Aorta (tissue), 5 donors: ENCODE measurements at regions not wholly inside any gene's neighbourhood (a gene's known extent, or its start where the extent isn't known, plus 50 kb on each side); places are given as distances from the start of the nearest gene placed in this dataset.
"Not testable (repeated sequence)": the region's sequence is repeated elsewhere in the genome, so short reads cannot be mapped to it uniquely, and the experiment has no call there.

ENCODE experiments used
- ATAC-seq: fragments of 200-7000 bp; cut with Tn5 transposase; one replicate; pipeline ENCODE4 v1.9.1; 2022; ENCODE audit warnings: moderate library complexity; ENCODE audit not compliant: low FRiP score
- DNase-seq, 2 donors: peaks; one replicate each; pipeline ENCODE4 v3.0.0-alpha.2; 2020
- H3K27ac ChIP-seq, 2 donors: one replicate each; pipeline ENCODE4 v1.5.1; 2013; ENCODE audit warnings: low read length in 2 of 2, mild to moderate bottlenecking in 2 of 2, moderate library complexity in 2 of 2, control low read depth in 1 of 2, inconsistent platforms in 1 of 2, low read depth in 1 of 2
- H3K27me3 ChIP-seq, 2 donors: one replicate each; pipeline ENCODE4 v1.6.1; 2013; ENCODE audit warnings: control low read depth in 1 of 2, low read length in 1 of 2, mild to moderate bottlenecking in 1 of 2, moderate library complexity in 1 of 2; ENCODE audit not compliant: insufficient read depth in 2 of 2, control insufficient read depth in 1 of 2
- H3K36me3 ChIP-seq, 2 donors: one replicate each; pipeline ENCODE4 v1.6.1; 2013; ENCODE audit warnings: control low read depth in 1 of 2, low read length in 1 of 2, mild to moderate bottlenecking in 1 of 2; ENCODE audit not compliant: insufficient read depth in 2 of 2, control insufficient read depth in 1 of 2
- H3K4me1 ChIP-seq, 2 donors: one replicate each; pipeline ENCODE4 v1.6.1; 2013; ENCODE audit warnings: low read length in 2 of 2, control low read depth in 1 of 2, mild to moderate bottlenecking in 1 of 2, moderate library complexity in 1 of 2; ENCODE audit not compliant: insufficient read depth in 2 of 2, control insufficient read depth in 1 of 2
- H3K4me3 ChIP-seq, 2 donors: one replicate each; pipeline ENCODE4 v1.5.1; 2013; ENCODE audit warnings: low read length in 2 of 2, control low read depth in 1 of 2, mild to moderate bottlenecking in 1 of 2
- H3K9me3 ChIP-seq: one replicate; pipeline ENCODE4 v1.6.1; 2013; ENCODE audit warnings: mild to moderate bottlenecking, low read length; ENCODE audit not compliant: control insufficient read depth
- WGBS, 2 donors: extraction: QIAGEN DNeasy Blood & Tissue Kit; methylation state at CpG; one replicate each; pipeline ENCODE4 v1.1.7; 2013; 5-methylcytosine and 5-hydroxymethylcytosine counted together
- intact Hi-C, 2 donors: fragments of 100-400 bp; cut with DNase I; formaldehyde crosslinking; loops; one replicate each; pipeline versions ENCODE4 v1.14.2 to v1.15.0; 2022
- donor health status: healthy with polysubstance abuse.
- donor health status: Bipolar disorder and iron deficiency.
- donor health status: DM: no; HTN: no; CAD: no.
- donor health status: DM: no; HTN: no; CAD: no.
- donor health status: DM: yes; HTN: yes; CAD: no.

DNA sequence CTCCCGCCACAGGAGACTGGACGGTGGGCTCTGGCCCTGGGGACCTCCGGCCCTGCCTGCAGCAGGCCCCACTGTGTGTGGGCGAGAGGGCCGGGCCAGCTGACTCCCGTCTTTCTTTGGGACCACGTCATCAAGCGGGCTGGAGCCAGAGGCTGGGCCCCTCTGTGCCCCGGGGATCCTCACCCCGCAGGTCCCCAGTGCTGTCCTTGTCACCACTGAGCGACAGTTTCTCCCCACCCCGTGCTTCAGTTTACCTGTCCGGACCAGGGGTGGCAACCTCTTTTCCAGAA, 181.9 kb upstream of the ZNF469 start:
- no peak for DNase-seq
- 72 to 74% methylated on average over 13 of the region's 13 CpGs for whole genome bisulfite sequencing, 2 donors

DNA sequence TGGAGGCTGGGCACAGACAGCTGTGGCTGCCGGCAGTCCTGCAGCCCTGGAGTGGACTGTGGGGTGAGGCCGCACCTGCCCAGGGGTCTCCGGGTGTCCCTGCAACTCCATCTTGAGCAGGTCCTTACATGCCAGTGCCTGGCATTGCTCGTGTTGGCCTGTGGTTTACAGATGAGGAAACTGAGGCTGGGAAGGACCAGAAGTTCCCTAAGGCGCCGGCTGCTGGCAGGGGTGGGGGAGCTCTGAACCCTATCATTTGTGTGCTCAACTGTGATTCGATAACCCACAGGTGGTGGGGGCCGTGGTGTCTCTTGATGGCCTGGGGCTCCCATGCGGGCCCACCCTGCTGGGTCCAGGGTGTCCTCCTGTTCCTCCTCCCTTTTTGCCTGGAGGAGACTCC, 181.1 kb upstream of the ZNF469 start:
- H3K36me3 ChIP-seq, intact Hi-C loops, H3K9me3 ChIP-seq, H3K4me1 ChIP-seq, DNase-seq, H3K4me3 ChIP-seq, H3K27ac ChIP-seq, ATAC-seq, H3K27me3 ChIP-seq: not testable (repeated sequence)
- whole genome bisulfite sequencing, 2 donors: 85 to 89% methylated on average over 7 to 9 of the region's 9 CpGs

More for the DNA sequence above, 181.9 kb upstream of the ZNF469 start:
- Histone ChIP-seq H3K27me3 (no peaks in the 10 kb centered on the region), H3K9me3 (no peaks in the 10 kb centered on the region), H3K36me3 (no peaks in the 10 kb centered on the region), H3K4me3 (no peak overlapping the region), H3K4me1 (no peaks in the 10 kb centered on the region), H3K27ac (no peak overlapping the region)
- intact Hi-C loops: no loop called here
- ATAC-seq: no peak

DNA sequence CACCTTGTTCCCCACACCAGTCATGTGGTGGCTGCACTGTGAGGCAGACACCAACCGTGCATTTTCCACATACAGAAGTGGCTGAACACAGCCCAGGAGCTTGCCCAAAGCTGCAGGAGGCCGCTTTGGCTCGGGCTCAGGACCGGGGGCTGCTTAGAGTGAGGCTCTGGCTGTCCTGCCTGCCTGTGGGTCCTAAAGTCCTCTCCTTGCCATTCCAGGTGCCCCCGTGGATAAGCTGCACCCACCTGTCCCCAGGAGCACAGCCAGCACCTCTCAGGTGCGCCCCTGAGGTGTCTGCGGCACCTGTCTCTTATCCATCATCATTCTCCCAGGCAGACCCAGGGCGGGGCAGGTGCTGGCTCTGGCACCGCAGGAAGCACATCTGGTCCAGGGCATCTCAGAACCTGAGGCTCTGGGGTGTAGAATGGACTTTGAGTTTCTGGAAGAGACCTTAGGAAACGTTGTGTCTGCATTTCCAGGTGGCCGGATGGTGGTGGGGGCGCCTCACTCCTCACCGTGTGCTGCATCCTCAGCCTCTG, 180.5 kb upstream of the ZNF469 start:
- intact Hi-C loops: no loop called here
- H3K9me3 ChIP-seq: no peaks in the 10 kb centered on the region
- H3K27me3 ChIP-seq: no peaks in the 10 kb centered on the region
- DNase-seq (no peak), ATAC-seq (no peak)
- H3K4me3 ChIP-seq: no peak overlapping the region
- WGBS, 2 donors: 78 to 81% methylated on average over 12 to 13 of the region's 13 CpGs
- no peaks in the 10 kb centered on the region for H3K36me3 ChIP-seq
- no peaks in the 10 kb centered on the region for H3K4me1 ChIP-seq
- no peak overlapping the region for H3K27ac ChIP-seq

DNA sequence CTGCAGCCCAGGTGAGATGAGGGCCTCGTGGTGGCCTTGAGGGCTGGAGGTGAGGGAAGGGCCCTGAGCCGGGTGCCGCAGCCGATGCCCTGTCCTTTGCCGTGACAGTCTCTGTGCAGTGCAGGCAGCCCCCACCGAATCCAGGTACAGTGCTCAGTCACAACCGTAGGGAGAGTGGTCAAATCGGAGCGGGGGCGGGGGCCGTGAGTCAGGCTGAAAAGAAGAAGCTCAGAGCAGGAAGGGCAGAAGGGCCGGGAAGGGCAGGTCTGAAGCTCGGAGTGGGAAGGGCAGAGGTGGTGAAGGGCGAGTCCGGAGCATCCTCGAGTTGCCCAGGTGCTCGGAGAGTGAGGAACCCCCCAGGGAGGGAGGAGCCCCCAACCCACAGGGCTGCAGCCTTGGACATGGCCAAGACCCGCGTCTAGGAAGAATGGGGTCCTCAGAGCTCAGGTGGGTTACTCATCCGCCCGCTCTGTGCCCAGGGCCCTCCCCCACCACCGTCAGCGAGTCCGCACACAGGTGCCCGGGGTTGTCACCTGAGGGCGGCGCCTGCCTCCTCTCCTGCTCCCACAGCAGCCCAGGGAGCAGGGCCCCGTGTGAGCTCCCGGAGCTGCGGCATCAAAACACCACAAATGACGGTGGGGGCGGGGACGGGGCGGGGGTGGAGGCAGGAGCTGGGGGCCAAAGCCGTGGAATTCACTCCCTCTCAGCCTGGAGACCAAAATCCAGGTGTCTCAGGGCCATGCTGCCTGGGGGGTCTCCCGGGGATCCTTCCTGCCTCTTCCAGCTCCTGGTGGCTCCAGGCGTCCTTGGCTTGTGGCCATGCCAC, 179.7 kb upstream of the ZNF469 start:
- H3K27me3 ChIP-seq, DNase-seq, H3K9me3 ChIP-seq, H3K4me1 ChIP-seq, ATAC-seq, intact Hi-C loops, H3K36me3 ChIP-seq, H3K4me3 ChIP-seq, H3K27ac ChIP-seq: not testable (repeated sequence)
- WGBS, 2 donors: 90% methylated on average over 34 to 37 of the region's 37 CpGs

DNA sequence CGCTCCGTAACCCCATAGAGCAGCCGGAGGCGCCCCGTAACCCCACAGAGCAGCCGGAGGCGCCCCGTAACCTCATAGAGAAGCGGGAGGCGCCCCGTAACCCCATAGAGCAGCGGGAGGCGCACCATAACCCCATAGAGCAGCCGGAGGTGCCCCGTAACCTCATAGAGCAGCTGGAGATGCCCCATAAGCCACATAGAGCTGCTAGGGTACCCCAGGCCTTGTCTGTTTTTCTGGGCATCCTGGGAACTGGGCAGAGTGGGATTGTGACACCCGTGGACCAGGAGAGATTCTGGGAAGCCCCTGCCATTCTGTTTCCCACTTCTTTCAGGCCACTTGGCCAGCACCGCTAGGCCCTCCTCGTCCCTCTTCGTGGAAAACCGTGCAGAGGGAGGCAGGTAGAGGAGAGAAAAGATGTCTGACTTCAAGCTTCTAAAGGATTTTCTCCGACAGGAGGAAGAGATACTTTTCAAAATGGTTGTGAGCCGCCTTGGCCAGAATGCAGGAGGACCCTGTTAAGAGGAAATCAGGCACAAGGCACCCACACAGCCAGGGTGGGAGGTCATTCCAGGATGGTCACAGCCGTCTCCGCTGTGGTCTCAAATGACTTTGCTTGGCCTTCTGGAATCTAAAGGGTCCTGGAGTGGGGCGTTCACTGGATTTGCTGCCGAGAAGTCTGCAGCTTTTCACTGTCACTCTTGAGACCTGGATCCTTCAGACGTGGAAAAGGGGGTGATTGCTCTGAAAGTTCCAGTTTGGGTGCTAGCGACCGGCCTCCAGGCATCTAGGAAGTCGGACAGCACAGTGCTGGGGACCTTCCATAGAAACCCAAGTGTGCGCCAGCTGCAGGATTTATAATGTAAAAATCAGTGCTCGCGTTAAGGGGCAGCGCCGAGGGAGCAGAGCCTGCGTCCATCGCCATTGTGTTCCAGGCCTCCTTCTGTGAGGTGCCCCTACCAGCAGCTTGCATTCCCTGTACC, 178.3 kb upstream of the ZNF469 start:
- H3K9me3 ChIP-seq, H3K36me3 ChIP-seq, DNase-seq, intact Hi-C loops, H3K4me1 ChIP-seq, ATAC-seq, H3K27ac ChIP-seq, H3K4me3 ChIP-seq, H3K27me3 ChIP-seq: not testable (repeated sequence)
- 85 to 87% methylated on average over 31 to 35 of the region's 37 CpGs for WGBS, 2 donors

DNA sequence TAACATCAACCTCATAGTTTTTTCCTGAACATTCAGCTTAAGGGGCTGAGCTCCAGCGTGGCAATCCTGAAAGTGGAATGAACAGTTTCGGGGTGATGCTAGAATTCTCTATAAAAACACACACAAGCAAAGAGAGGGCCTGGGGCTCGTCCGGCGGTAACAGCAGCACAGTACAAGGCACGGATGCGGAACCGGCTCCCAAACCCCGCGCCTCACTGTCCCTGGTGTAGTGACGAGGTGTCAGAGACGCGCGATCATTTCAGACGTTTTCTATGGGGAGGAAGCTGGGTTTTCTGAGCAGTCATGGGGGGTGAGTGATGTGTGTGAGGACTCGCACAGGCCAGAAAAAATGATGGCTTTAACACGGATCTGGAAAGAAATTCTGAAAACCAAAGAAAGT, 177.3 kb upstream of the ZNF469 start:
- DNase-seq, H3K4me3 ChIP-seq, H3K27me3 ChIP-seq, H3K9me3 ChIP-seq, ATAC-seq, H3K36me3 ChIP-seq, H3K27ac ChIP-seq, intact Hi-C loops, H3K4me1 ChIP-seq: not testable (repeated sequence)
- 87 to 93% methylated on average over 17 of the region's 17 CpGs for WGBS, 2 donors

DNA sequence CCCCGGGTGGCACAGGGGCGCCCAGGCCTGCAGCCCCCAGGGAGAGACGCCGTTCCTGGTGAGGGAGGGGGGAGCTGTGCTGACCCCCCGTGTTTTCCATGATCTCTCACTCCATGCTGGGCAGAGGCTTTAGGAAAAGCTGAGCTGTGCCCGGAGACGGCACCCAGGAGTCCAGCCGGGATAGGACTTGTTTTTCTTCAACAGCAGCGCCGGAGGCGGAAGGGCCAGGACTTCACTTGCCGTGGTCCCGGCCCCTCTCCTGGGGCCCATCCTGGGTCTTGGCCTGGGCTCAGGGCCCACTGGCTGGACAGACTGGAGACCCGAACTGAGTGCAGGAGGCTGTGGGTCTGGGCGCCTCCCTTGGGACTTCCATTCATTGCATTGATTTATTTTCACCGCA, 176.8 kb upstream of the ZNF469 start:
- H3K4me3 ChIP-seq, H3K4me1 ChIP-seq, H3K27ac ChIP-seq, H3K9me3 ChIP-seq, ATAC-seq, intact Hi-C loops, H3K36me3 ChIP-seq, DNase-seq, H3K27me3 ChIP-seq: not testable (repeated sequence)
- WGBS, 2 donors: 80 to 83% methylated on average over 9 to 15 of the region's 16 CpGs

DNA sequence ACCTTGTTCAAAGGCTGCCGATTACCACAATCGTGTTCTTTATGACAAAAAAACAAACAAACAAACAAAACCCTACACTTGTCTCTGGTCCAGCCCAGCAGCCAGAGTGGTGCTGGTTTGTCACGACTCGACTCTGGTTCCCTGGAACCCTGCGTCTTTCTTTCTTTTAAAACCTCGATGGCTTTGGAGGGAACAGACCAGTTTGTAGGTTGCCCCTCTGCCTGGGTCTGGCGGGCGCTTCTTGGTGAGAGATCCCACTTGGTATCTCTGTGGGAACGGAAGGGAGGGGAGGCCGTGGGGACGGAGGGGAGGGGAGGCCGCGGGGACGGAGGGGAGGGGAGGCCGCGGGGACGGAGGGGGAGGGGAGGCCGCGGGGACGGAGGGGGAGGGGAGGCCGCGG, 176.2 kb upstream of the ZNF469 start:
- H3K27ac ChIP-seq, ATAC-seq, DNase-seq, H3K4me3 ChIP-seq, H3K9me3 ChIP-seq, intact Hi-C loops, H3K4me1 ChIP-seq, H3K36me3 ChIP-seq, H3K27me3 ChIP-seq: not testable (repeated sequence)
- 80 to 86% methylated on average over 8 to 14 of the region's 22 CpGs for WGBS, 2 donors
